ENCODE measurements at regions not wholly inside any gene's neighbourhood (a gene's known extent, or its start where the extent isn't known, plus 50 kb on each side); places are given as distances from the start of the nearest gene placed in this dataset.

GRCh38 chr7:51764976-51765375, 448.4 kb upstream of the COBL start:
- TF ChIP-seq POLR2AphosphoS5 (IDR thresholded peaks at IDR 0.05) = no peak
- TF ChIP-seq, protein P1, sequence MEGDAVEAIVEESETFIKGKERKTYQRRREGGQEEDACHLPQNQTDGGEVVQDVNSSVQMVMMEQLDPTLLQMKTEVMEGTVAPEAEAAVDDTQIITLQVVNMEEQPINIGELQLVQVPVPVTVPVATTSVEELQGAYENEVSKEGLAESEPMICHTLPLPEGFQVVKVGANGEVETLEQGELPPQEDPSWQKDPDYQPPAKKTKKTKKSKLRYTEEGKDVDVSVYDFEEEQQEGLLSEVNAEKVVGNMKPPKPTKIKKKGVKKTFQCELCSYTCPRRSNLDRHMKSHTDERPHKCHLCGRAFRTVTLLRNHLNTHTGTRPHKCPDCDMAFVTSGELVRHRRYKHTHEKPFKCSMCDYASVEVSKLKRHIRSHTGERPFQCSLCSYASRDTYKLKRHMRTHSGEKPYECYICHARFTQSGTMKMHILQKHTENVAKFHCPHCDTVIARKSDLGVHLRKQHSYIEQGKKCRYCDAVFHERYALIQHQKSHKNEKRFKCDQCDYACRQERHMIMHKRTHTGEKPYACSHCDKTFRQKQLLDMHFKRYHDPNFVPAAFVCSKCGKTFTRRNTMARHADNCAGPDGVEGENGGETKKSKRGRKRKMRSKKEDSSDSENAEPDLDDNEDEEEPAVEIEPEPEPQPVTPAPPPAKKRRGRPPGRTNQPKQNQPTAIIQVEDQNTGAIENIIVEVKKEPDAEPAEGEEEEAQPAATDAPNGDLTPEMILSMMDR (IDR thresholded peaks at IDR 0.05) = no peak
- TF ChIP-seq POLR2A (IDR thresholded peaks at IDR 0.05) = no peak

Measured in breast epithelium (tissue), 3 donors.